WTC11 (cell line): ENCODE measurements at regions not wholly inside any gene's neighbourhood (a gene's known extent, or its start where the extent isn't known, plus 50 kb on each side); places are given as distances from the start of the nearest gene placed in this dataset.

ENCODE experiments used
- ATAC-seq: fragments of 200-7000 bp; cut with Tn5 transposase; 2 replicates; pipeline ENCODE4 v1.10.0; 2021; ENCODE audit warnings: mild to moderate bottlenecking, moderate library complexity
- CTCF ChIA-PET: fragments of 300-600 bp; sonication (Branson Sonifier 250); formaldehyde crosslinking; loops from one replicate; lab custom pipeline; 2021; ENCODE audit warnings: antibody characterized with exemption; lab: Charles Lee
- POLR2A ChIA-PET: fragments of 350-600 bp; sonication (Branson Sonifier 250); formaldehyde crosslinking; loops from one replicate; lab custom pipeline; 2021; ENCODE audit warnings: antibody characterized with exemption; lab: Charles Lee
- DNase-seq: peaks from one replicate; pipeline ENCODE4 v3.0.0; 2021; ENCODE audit warnings: low spot score
- H3K27ac Mint-ChIP-seq: 2 replicates; pipeline ENCODE4 v1.8.0; 2021; ENCODE audit warnings: mixed read lengths
- H3K27me3 Mint-ChIP-seq: 2 replicates; pipeline ENCODE4 v1.8.0; 2021; ENCODE audit warnings: low read depth, mild to moderate bottlenecking, moderate library complexity, mixed read lengths
- H3K36me3 Mint-ChIP-seq: 2 replicates; pipeline ENCODE4 v1.8.0; 2021; ENCODE audit warnings: mixed read lengths
- H3K4me1 Mint-ChIP-seq: 2 replicates; pipeline ENCODE4 v1.8.0; 2022; ENCODE audit warnings: mixed read lengths
- H3K4me3 Mint-ChIP-seq: 2 replicates; pipeline ENCODE4 v1.8.0; 2021; ENCODE audit warnings: mild to moderate bottlenecking, moderate library complexity, mixed read lengths
- H3K9me3 Mint-ChIP-seq: 2 replicates; pipeline ENCODE4 v1.8.0; 2021; ENCODE audit warnings: mixed read lengths
- ATF3 ChIP-seq: sonication (generic); formaldehyde crosslinking; conservative IDR thresholded peaks from 2 replicates; pipeline ENCODE4 v1.8.1; 2022; ENCODE audit warnings: mild to moderate bottlenecking, missing genetic modification reagents
- ETV6 ChIP-seq: sonication (generic); formaldehyde crosslinking; IDR thresholded peaks from 2 replicates; pipeline ENCODE4 v1.8.1; 2022; ENCODE audit warnings: mild to moderate bottlenecking, missing genetic modification reagents
- FOXJ3 ChIP-seq: sonication (generic); formaldehyde crosslinking; IDR thresholded peaks from 2 replicates; pipeline ENCODE4 v1.9.0; 2021; ENCODE audit warnings: missing genetic modification reagents, mild to moderate bottlenecking, borderline replicate concordance
- JAZF1 ChIP-seq: fragments of 250-450 bp; sonication (Bioruptor Pico); IDR thresholded peaks from 2 replicates; pipeline ENCODE4 v1.9.0; 2021; ENCODE audit warnings: moderate library complexity, mild to moderate bottlenecking, inconsistent platforms
- MAX ChIP-seq: sonication (generic); formaldehyde crosslinking; IDR thresholded peaks from 2 replicates; pipeline ENCODE4 v1.8.0; 2022; ENCODE audit warnings: mild to moderate bottlenecking, missing genetic modification reagents
- NFYB ChIP-seq: sonication (generic); formaldehyde crosslinking; conservative IDR thresholded peaks from 2 replicates; pipeline ENCODE4 v1.8.0; 2022; ENCODE audit warnings: low read depth, missing genetic modification reagents
- PREB ChIP-seq: sonication (generic); formaldehyde crosslinking; IDR thresholded peaks from 2 replicates; pipeline ENCODE4 v1.8.1; 2022; ENCODE audit warnings: mild to moderate bottlenecking, missing genetic modification reagents, moderate library complexity, borderline replicate concordance
- RORB ChIP-seq: fragments of 250-450 bp; sonication (Bioruptor Pico); IDR thresholded peaks from 2 replicates; pipeline ENCODE4 v1.9.0; 2021; ENCODE audit warnings: mild to moderate bottlenecking
- SMAD3 ChIP-seq: sonication (generic); formaldehyde crosslinking; IDR thresholded peaks from 2 replicates; pipeline ENCODE4 v1.8.0; 2022; ENCODE audit warnings: missing genetic modification reagents, mild to moderate bottlenecking, borderline replicate concordance
- SMAD4 ChIP-seq: sonication (generic); formaldehyde crosslinking; IDR thresholded peaks from 2 replicates; pipeline ENCODE4 v1.8.0; 2022; ENCODE audit warnings: mild to moderate bottlenecking, missing genetic modification reagents
- USF2 ChIP-seq: sonication (generic); formaldehyde crosslinking; IDR thresholded peaks from 2 replicates; pipeline ENCODE4 v1.8.1; 2023; ENCODE audit warnings: mild to moderate bottlenecking, missing genetic modification reagents, moderate library complexity
- ZBTB43 ChIP-seq: sonication (generic); formaldehyde crosslinking; IDR thresholded peaks from 2 replicates; pipeline ENCODE4 v1.8.1; 2023; ENCODE audit warnings: mild to moderate bottlenecking, missing genetic modification reagents
- ZNF138 ChIP-seq: sonication (generic); formaldehyde crosslinking; conservative IDR thresholded peaks from 2 replicates; pipeline ENCODE4 v1.8.1; 2022; ENCODE audit warnings: mild to moderate bottlenecking, moderate library complexity, missing genetic modification reagents
- ZNF263 ChIP-seq: sonication (generic); formaldehyde crosslinking; IDR thresholded peaks from 2 replicates; pipeline ENCODE4 v1.8.1; 2022; ENCODE audit warnings: low read depth, mild to moderate bottlenecking, moderate library complexity, missing genetic modification reagents
- ZNF512 ChIP-seq: sonication (generic); formaldehyde crosslinking; IDR thresholded peaks from 2 replicates; pipeline ENCODE4 v1.8.1; 2022; ENCODE audit warnings: missing genetic modification reagents, borderline replicate concordance

- TF ChIP-seq ETV6 (CRISPR knock-in tag) (no peak), JAZF1 (no peak), USF2 (CRISPR knock-in tag) (no peak), PREB (CRISPR knock-in tag) (no peak), MAX (CRISPR knock-in tag) (no peak), RORB (CRISPR knock-in tag) (no peak), NFYB (CRISPR knock-in tag) (no peak)
- TF ChIP-seq, all 79 proteins: peak for 0
Measured at GRCh38 chr5:124457901-124458300, 288.5 kb downstream of the ZNF608 start (continued).

- ChIA-PET CTCF (no interaction called here), POLR2A (no interaction called here)
- H3K4me1 Mint-ChIP-seq, result peaks cover 44% of the 10 kb centered on the region
- ATAC-seq (no peak), DNase-seq (no peak)
- TF ChIP-seq SMAD4 (no peak), ATF3 (CRISPR knock-in tag) (no peak), SMAD3 (CRISPR knock-in tag) (no peak), ZNF138 (CRISPR knock-in tag) (no peak), ZNF512 (no peak), JAZF1 (no peak)
- peaks cover 6% of the 10 kb centered on the region; the same call in 1 of the 2 replicates for H3K27me3 Mint-ChIP-seq
- peaks cover 11% of the 10 kb centered on the region for H3K36me3 Mint-ChIP-seq
- no peak overlapping the region for H3K4me3 Mint-ChIP-seq
- H3K9me3 Mint-ChIP-seq, result peaks cover 12% of the 10 kb centered on the region
- H3K27ac Mint-ChIP-seq, result no peak overlapping the region
Measured at GRCh38 chr5:124457101-124457500, 289.3 kb downstream of the ZNF608 start.

- no peak overlapping the region for H3K27ac Mint-ChIP-seq
- TF ChIP-seq JAZF1 (no peak), NFYB (CRISPR knock-in tag) (no peak)
- H3K36me3 Mint-ChIP-seq, result peaks cover 11% of the 10 kb centered on the region
- H3K4me3 Mint-ChIP-seq, result no peak overlapping the region
- ChIA-PET POLR2A (no interaction called here), CTCF (no interaction called here)
- peaks cover 6% of the 10 kb centered on the region; the same call in 1 of the 2 replicates for H3K27me3 Mint-ChIP-seq
- no peak for DNase-seq
- no peak for ATAC-seq
- peaks cover 12% of the 10 kb centered on the region for H3K9me3 Mint-ChIP-seq
- peaks cover 36% of the 10 kb centered on the region for H3K4me1 Mint-ChIP-seq
Measured at GRCh38 chr5:124456249-124456648, 290.2 kb downstream of the ZNF608 start.

GRCh38 chr5:124454081-124454480 is 292.4 kb downstream of the ZNF608 start:
- H3K9me3 Mint-ChIP-seq, result peaks cover 7% of the 10 kb centered on the region; the same call in 1 of the 2 replicates
- DNase-seq (no peak), ATAC-seq (no peak)
- H3K36me3 Mint-ChIP-seq, result no peaks in the 10 kb centered on the region; the same call in 1 of the 2 replicates
- CTCF ChIA-PET, result no interaction called here
- peaks cover 28% of the 10 kb centered on the region for H3K4me1 Mint-ChIP-seq
- H3K4me3 Mint-ChIP-seq, result no peak overlapping the region
- H3K27me3 Mint-ChIP-seq, result peaks cover 4% of the 10 kb centered on the region; the same call in 1 of the 2 replicates
- H3K27ac Mint-ChIP-seq, result no peak overlapping the region
- no peak for TF ChIP-seq FOXJ3 (CRISPR knock-in tag)
- no peak for TF ChIP-seq ZNF138 (CRISPR knock-in tag)
- no peak for TF ChIP-seq ZNF263
- TF ChIP-seq ZBTB43, result no peak
- TF ChIP-seq, all 79 proteins: peak for 0
- POLR2A ChIA-PET, result no interaction called here
